ENCODE measurements at regions not wholly inside any gene's neighbourhood (a gene's known extent, or its start where the extent isn't known, plus 50 kb on each side); places are given as distances from the start of the nearest gene placed in this dataset.
"Not testable (repeated sequence)": the region's sequence is repeated elsewhere in the genome, so short reads cannot be mapped to it uniquely, and the experiment has no call there.

- no peak for DNase-seq (ENCODE audit: low spot score)
Observed at GRCh38 chr16:52787709-52788108, 240.8 kb upstream of the TOX3 start.

DNA sequence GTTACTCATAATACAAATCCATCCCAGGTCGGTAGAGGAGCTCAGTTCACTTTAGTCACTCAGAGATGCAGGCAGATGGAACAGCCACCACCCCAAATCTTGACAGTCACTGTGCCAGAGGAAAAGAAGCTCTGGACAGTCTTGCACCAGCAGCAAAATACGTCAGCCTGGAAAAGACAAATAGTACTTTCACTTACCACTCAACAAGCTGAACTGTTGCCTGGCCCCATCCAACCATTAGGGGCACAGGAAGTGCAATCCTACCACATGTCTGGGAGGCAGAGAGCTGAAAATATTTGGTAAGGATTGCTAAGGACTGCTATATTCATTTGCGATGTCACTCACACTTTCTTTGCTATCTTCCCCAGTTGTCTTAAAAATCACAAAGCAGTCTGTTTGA, 239.1 kb upstream of the TOX3 start:
- DNase-seq (ENCODE audit: low spot score) = no peak

- DNase-seq (ENCODE audit: low spot score) = no peak
Observed at GRCh38 chr16:52785653-52786052, 238.7 kb upstream of the TOX3 start.

- no peak for DNase-seq (ENCODE audit: low spot score)
Observed at GRCh38 chr16:52783616-52784015, 236.7 kb upstream of the TOX3 start.

- DNase-seq (ENCODE audit: low spot score) = no peak
Observed at GRCh38 chr16:52781005-52781630, 234.2 kb upstream of the TOX3 start.

DNA sequence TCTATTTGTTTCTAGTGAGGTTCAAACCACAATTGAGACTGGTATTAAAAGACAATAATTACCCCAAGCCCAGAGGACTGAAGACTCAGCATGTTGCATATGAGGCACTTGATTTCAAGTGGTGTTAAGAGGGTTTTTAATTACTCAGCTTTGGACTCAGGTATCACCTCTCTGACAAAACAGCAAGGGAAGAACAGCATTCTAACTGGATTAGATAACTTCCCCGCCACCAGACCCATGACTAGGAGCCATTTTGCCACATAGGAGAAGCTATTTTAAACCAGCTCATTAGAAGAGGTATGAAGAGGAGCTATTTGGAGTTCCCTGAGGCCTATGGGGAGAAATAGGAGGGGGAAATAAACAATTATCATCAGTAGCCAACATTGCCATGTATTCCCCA, 226.1 kb upstream of the TOX3 start:
- DNase-seq (ENCODE audit: low spot score) = no peak

DNA sequence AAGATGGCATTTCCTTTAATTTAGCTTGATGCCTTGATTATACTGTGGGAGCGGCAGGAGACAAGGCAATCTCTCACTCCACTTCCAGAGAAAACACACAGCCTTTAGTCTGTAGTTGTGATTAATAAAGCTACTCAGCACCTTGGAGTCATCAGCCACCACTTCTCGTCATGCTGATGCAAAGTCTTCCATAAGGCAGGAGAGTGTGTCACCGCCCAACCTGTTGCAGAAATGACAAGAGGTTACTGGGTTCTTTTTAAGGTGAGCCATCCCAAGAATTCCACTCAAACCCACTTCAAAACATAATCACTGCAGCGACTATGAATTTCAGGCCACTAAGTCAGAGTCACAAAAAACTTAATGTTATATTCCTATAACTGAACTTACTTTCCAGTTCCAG, 223.9 kb upstream of the TOX3 start:
- DNase-seq (ENCODE audit: low spot score) = no peak

DNA sequence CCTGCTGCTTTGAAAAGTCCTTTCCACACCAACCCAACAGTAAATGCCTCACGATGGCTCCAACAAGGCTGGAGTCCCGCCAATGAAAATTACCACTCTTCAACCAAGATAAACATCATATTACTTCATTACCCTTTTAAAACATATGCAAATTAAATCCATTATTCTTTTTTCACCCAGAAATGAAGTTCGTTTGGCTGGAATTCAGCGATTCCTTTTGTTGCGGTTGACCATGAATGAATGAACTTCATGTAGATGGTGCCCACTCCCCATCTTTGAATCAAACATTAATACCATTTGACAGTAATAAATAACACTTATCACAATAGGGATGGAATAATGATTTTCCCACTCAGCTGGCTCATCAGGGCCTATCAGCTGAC, 211.5 kb upstream of the TOX3 start:
- DNase-seq (ENCODE audit: low spot score) = no peak

DNA sequence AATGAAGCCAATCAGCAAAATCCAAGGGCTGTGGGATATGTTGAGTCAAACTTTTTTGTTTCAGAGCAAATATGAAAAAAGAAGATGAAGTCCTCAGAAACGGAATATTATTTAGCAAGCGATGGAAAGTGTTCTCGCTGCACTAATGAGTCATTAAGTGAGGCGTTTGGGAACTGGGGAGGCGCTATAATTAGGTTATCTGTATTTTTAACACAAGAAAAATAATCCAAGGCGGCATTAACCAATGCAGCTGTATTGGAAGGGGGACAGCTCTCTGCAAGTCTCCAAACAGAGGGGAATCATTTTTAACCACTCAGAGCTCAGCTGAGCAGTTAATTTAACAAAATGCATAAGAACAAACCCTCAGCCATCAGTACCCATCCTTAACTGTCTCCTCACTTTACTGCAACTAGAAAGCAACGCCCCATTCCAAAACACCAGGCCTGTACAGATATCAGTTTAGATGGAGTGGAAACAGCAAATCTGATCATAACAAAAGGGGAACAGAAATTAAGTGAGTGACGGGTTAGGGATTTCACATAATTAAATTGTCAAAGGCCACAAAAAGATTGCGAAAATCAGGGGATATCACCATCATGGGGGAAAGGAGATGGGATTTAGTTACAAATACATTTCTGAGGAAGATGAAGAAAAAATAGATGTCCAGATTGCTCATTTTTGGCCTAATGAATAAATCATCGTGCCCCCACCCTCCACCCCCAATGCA, 211.0 kb upstream of the TOX3 start:
- no peak for DNase-seq (ENCODE audit: low spot score)

GRCh38 chr16:52756812-52757517, 210.0 kb upstream of the TOX3 start:
- DNase-seq (ENCODE audit: low spot score) = no peak

DNA sequence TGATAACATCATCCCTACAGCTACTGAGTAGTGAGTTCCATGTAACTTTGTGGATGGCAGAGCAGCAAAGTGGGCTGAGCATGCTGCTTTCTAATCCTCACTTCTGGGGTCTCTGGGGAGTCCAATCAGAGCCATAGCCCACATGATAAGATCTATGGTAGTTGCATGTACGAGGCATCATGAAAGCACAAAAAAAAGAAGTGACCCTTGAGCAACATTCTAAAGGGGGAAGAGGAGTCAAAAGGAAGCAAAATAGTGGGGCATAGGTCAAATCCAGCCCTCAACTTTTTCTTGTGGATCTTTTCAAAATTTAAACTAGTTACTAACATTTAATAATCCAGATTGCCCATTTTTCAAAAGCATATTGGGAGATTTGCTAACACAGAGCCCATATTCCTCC, 208.5 kb upstream of the TOX3 start:
- no peak for DNase-seq (ENCODE audit: low spot score)

GRCh38 chr16:52751035-52751434, 204.1 kb upstream of the TOX3 start:
- no peak for DNase-seq (ENCODE audit: low spot score)

GRCh38 chr16:52748741-52749140, 201.8 kb upstream of the TOX3 start:
- no peak for DNase-seq (ENCODE audit: low spot score)

- no peak for DNase-seq (ENCODE audit: low spot score)
Observed at GRCh38 chr16:52747088-52747595, 200.2 kb upstream of the TOX3 start.

GRCh38 chr16:52743707-52744106, 196.8 kb upstream of the TOX3 start:
- no peak for DNase-seq (ENCODE audit: low spot score)

GRCh38 chr16:52742608-52743170, 195.7 kb upstream of the TOX3 start:
- DNase-seq (ENCODE audit: low spot score) = no peak

DNA sequence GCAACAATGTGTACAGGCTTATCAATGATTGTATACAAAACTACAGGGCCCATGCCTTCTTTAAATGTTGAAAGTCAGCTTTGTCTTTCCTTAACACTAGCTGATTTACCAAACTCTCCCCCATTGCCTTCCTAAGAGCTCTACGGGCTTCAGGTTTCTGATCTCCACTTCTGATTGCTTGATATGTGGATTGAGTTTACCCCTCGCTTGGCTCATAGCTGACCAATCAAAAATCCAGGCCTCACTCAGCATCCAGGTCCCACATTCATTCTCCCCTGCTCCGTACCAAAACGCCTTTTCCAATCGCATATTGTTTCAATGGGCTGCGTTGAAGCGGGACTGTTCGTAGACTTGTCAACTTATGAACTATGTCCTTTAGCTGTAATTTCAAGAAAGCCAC, 195.1 kb upstream of the TOX3 start:
- no peak for DNase-seq (ENCODE audit: low spot score)

DNA sequence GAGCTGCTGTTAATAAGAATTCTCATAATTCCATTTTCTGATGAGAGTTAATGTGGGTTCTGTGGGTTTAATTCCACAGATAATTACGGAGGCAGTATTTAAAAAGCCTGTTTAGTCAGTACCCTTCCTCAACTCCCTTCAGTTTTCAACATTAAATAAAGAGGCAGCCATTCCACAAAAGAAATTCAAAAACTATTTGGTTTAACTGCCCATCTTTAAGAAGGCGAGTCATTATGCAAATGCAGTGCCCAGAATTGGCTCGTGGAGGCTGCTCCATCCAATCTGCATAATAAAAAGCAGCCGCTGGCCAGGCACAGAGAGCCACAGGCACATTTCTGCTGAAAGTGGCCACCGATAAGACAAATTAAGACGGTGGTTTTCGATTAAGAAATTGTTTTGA, 194.4 kb upstream of the TOX3 start:
- no peak for DNase-seq (ENCODE audit: low spot score)

GRCh38 chr16:52740766-52741165, 193.8 kb upstream of the TOX3 start:
- no peak for DNase-seq (ENCODE audit: low spot score)

DNA sequence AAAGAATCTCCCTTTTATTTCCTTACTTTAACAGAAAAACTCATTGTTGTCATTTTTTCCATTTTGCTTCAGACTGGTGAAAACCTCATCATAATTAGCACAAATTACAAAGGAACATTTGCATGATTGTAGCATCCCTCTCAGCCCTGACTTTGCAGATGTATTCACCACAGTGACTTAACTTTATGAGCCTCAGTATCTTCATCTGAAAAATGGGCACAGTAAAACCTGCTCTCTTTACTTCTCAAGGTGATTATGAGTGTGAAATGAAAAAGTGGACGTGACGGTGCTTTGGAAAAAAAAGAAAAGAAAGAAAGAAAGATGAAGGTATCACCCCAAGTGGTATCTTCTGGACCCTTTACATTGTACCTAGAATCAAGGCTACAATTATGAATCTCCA, 193.4 kb upstream of the TOX3 start:
- no peak for DNase-seq (ENCODE audit: low spot score)

- DNase-seq (ENCODE audit: low spot score) = not testable (repeated sequence)
Observed at GRCh38 chr16:52738992-52739391, 192.0 kb upstream of the TOX3 start.

GRCh38 chr16:52731219-52731875, 184.4 kb upstream of the TOX3 start:
- no peak for DNase-seq (ENCODE audit: low spot score)
